HCT116 (cell line): ENCODE measurements at regions not wholly inside any gene's neighbourhood (a gene's known extent, or its start where the extent isn't known, plus 50 kb on each side); places are given as distances from the start of the nearest gene placed in this dataset.

ENCODE experiments used
- ATAC-seq: fragments of 200-7000 bp; cut with Tn5 transposase; 2 replicates; pipeline ENCODE4 v1.9.1; 2020; ENCODE audit warnings: mild to moderate bottlenecking, moderate library complexity
- BruUV-seq: library from RNA; stranded (reverse); fragments of 400-500 nt; replicated peaks from 2 replicates; lab custom pipeline; 2021; lab: Mats Ljungman, UMichigan
- CTCF ChIA-PET: fragments of 300-600 bp; sonication (Branson Sonifier 250); formaldehyde crosslinking; loops from one replicate; lab custom pipeline; 2021; ENCODE audit warnings: antibody characterized with exemption; lab: Charles Lee
- POLR2A ChIA-PET: fragments of 300-600, 350-600 bp; sonication (Branson Sonifier 250); formaldehyde crosslinking; loops from one replicate; lab custom pipeline; 2021; ENCODE audit warnings: antibody characterized with exemption; lab: Charles Lee
- RAD21 ChIA-PET, 2 experiments: fragments of 300-600 bp; sonication (Branson Sonifier 250); formaldehyde crosslinking; loops; one replicate each; lab custom pipeline; 2023; ENCODE audit warnings: low total read pairs in 2 of 2; ENCODE audit not compliant: uncharacterized antibody in 2 of 2, unreplicated experiment in 2 of 2, low non-redundant PET in 1 of 2; lab: Charles Lee
- DNase-seq: peaks from one replicate; pipeline ENCODE4 v3.0.0-alpha.2; 2010; ENCODE audit warnings: low read depth, low spot score
- H2AFZ ChIP-seq: fragments of 200-600 bp; shearing (Covaris generic), sonication (generic); 2 replicates; pipeline ENCODE4 v1.6.1; 2017; ENCODE audit warnings: low read depth, mixed run types, mixed read lengths, antibody characterized with exemption, low read length; ENCODE audit not compliant: poor library complexity, severe bottlenecking
- H3K27ac ChIP-seq: 2 replicates; pipeline ENCODE4 v1.5.1; 2012; ENCODE audit warnings: low read depth, low read length
- H3K27me3 ChIP-seq: fragments of 200-600 bp; sonication (generic); 2 replicates; pipeline ENCODE4 v1.6.1; 2016; ENCODE audit warnings: mixed run types, low read length, mixed read lengths; ENCODE audit not compliant: insufficient read depth
- H3K36me3 ChIP-seq, 2 experiments: fragments of 200-500 bp in 1 of 2; fragments of 200-600 bp in 1 of 2; sonication (Bioruptor generic) in 1 of 2; sonication (generic) in 1 of 2; 2 replicates each; pipeline versions ENCODE4 v1.5.1 to v1.6.1; 2014 to 2016; ENCODE audit warnings: low read length in 2 of 2, inconsistent platforms in 1 of 2, mixed read lengths in 1 of 2, mixed run types in 1 of 2; ENCODE audit not compliant: insufficient read depth in 2 of 2, control insufficient read depth in 1 of 2
- H3K4me1 ChIP-seq, 2 experiments: fragments of 200-600 bp in 1 of 2; sonication (generic) in 1 of 2; 2 replicates each; pipeline versions ENCODE4 v1.5.1 to v1.6.1; 2012 to 2017; ENCODE audit warnings: low read length in 2 of 2, inconsistent platforms in 1 of 2, mild to moderate bottlenecking in 1 of 2, mixed read lengths in 1 of 2, mixed run types in 1 of 2, moderate library complexity in 1 of 2; ENCODE audit not compliant: insufficient read depth in 2 of 2, control insufficient read depth in 1 of 2
- H3K4me2 ChIP-seq: fragments of 200-600 bp; sonication (generic); 2 replicates; pipeline ENCODE4 v1.6.1; 2017; ENCODE audit warnings: mixed run types, low read length, mixed read lengths
- H3K4me3 ChIP-seq, 2 experiments: fragments of 200-600 bp in 1 of 2; sonication (generic) in 1 of 2; replicated peaks in 1 of 2; 2 replicates each; pipeline ENCODE4 v1.5.1; 2011 to 2016; ENCODE audit warnings: low read length in 2 of 2, control low read depth in 1 of 2, low read depth in 1 of 2, mild to moderate bottlenecking in 1 of 2, mixed read lengths in 1 of 2, mixed run types in 1 of 2
- H3K79me2 ChIP-seq: fragments of 200-600 bp; sonication (generic); 2 replicates; pipeline ENCODE4 v1.6.1; 2017; ENCODE audit warnings: mild to moderate bottlenecking, mixed run types, low read length, moderate library complexity, mixed read lengths; ENCODE audit not compliant: insufficient read depth
- H3K9ac ChIP-seq: fragments of 200-600 bp; sonication (generic); 2 replicates; pipeline ENCODE4 v1.6.1; 2016; ENCODE audit warnings: low read length, mixed read lengths
- H3K9me2 ChIP-seq: fragments of 200-600 bp; sonication (generic), shearing (Covaris generic); 2 replicates; pipeline ENCODE4 v1.6.1; 2017; ENCODE audit warnings: mixed run types, mild to moderate bottlenecking, moderate library complexity; ENCODE audit not compliant: insufficient read depth
- H3K9me3 ChIP-seq, 2 experiments: fragments of 200-500 bp in 1 of 2; fragments of 200-600 bp in 1 of 2; sonication (Bioruptor generic) in 1 of 2; sonication (generic) in 1 of 2; 2 replicates each; pipeline ENCODE4 v1.6.1; 2014 to 2017; ENCODE audit warnings: low read length in 2 of 2, mixed read lengths in 2 of 2, inconsistent platforms in 1 of 2, low read depth in 1 of 2, mild to moderate bottlenecking in 1 of 2, mixed run types in 1 of 2, moderate library complexity in 1 of 2; ENCODE audit not compliant: control insufficient read depth in 1 of 2, insufficient read depth in 1 of 2
- H4K20me1 ChIP-seq: fragments of 200-600 bp; sonication (generic), shearing (Covaris generic); 2 replicates; pipeline ENCODE4 v1.6.1; 2017; ENCODE audit warnings: mixed run types, mild to moderate bottlenecking, moderate library complexity; ENCODE audit not compliant: insufficient read depth
- CBX3 ChIP-seq: IDR thresholded peaks from 2 replicates; pipeline ENCODE4 v1.6.1; 2012; ENCODE audit warnings: low read depth
- CTCF ChIP-seq, 3 experiments: fragments of 200-600 bp in 1 of 3; sonication (generic) in 1 of 3; IDR thresholded peaks in 2 of 3; conservative IDR thresholded peaks in 1 of 3; 2 replicates each; pipeline ENCODE4 v1.5.1; 2012 to 2017; ENCODE audit warnings: low read depth in 2 of 3, low read length in 2 of 3, antibody characterized with exemption in 1 of 3, borderline replicate concordance in 1 of 3, control low read depth in 1 of 3, mild to moderate bottlenecking in 1 of 3, mixed read lengths in 1 of 3, mixed run types in 1 of 3, moderate library complexity in 1 of 3; ENCODE audit not compliant: insufficient read depth in 1 of 3
- EGR1 ChIP-seq: IDR thresholded peaks from 2 replicates; pipeline ENCODE4 v1.6.1; 2012; ENCODE audit warnings: low read depth
- ELF1 ChIP-seq: IDR thresholded peaks from 2 replicates; pipeline ENCODE4 v1.6.1; 2012; ENCODE audit warnings: low read depth, borderline replicate concordance
- EZH2 ChIP-seq: fragments of 200-600 bp; sonication (generic); IDR thresholded peaks from 2 replicates; pipeline ENCODE4 v1.6.1; 2017; ENCODE audit warnings: antibody characterized with exemption, mixed run types
- JUND ChIP-seq: IDR thresholded peaks from 2 replicates; pipeline ENCODE4 v1.6.1; 2012
- POLR2A ChIP-seq: IDR thresholded peaks from 2 replicates; pipeline ENCODE4 v1.7.0; 2011; ENCODE audit warnings: borderline replicate concordance; ENCODE audit not compliant: insufficient read depth, insufficient read length; ENCODE audit errors: extremely low read depth
- POLR2AphosphoS5 ChIP-seq: IDR thresholded peaks from 2 replicates; pipeline ENCODE4 v1.6.1; 2011; ENCODE audit warnings: mild to moderate bottlenecking, low read depth, low read length, moderate library complexity
- RAD21 ChIP-seq: IDR thresholded peaks from 2 replicates; pipeline ENCODE4 v1.6.1; 2012; ENCODE audit warnings: low read depth, mild to moderate bottlenecking
- SRF ChIP-seq: IDR thresholded peaks from 2 replicates; pipeline ENCODE4 v1.6.1; 2012; ENCODE audit warnings: low read depth
- TCF7L2 ChIP-seq: IDR thresholded peaks from 2 replicates; pipeline ENCODE4 v1.7.0; 2011; ENCODE audit warnings: borderline replicate concordance, inconsistent platforms; ENCODE audit not compliant: insufficient read depth, insufficient read length; ENCODE audit errors: extremely low read depth
- ZBTB33 ChIP-seq: IDR thresholded peaks from 2 replicates; pipeline ENCODE4 v1.6.1; 2011; ENCODE audit warnings: mild to moderate bottlenecking, low read length, moderate library complexity; ENCODE audit not compliant: insufficient replicate concordance; ENCODE audit errors: extremely low read depth
- ZFX ChIP-seq: fragments of 450-650 bp; IDR thresholded peaks from 2 replicates; pipeline ENCODE4 v1.6.1; 2017
- ZNF274 ChIP-seq: fragments of 200-500 bp; sonication (Bioruptor generic); IDR thresholded peaks from 2 replicates; pipeline ENCODE4 v1.6.1; 2014; ENCODE audit warnings: mild to moderate bottlenecking, low read depth, low read length, inconsistent platforms
- intact Hi-C: fragments of 100-400 bp; cut with micrococcal nuclease; formaldehyde crosslinking; loops from 2 replicates; pipeline ENCODE4 v1.10.0; 2022
- TF ChIP-seq, protein P1 (sequence below): IDR thresholded peaks from 2 replicates; pipeline ENCODE4 v1.6.1; 2012

GRCh38 chr14:105745433-105746123 is 219.2 kb downstream of the TMEM121 start:
- Histone ChIP-seq H3K9ac (no peak overlapping the region), H2AFZ (no peak overlapping the region), H4K20me1 (no peaks in the 10 kb centered on the region), H3K27me3 (peaks cover 6% of the 10 kb centered on the region; the same call in 1 of the 2 replicates), H3K4me3 (no peak overlapping the region), H3K27ac (no peak overlapping the region), H3K4me1 (peaks cover 4 to 6% of the 10 kb centered on the region in 2 experiments; a peak in 3 of 4 replicates), H3K79me2 (no peaks in the 10 kb centered on the region), H3K9me2 (no peaks in the 10 kb centered on the region), H3K9me3 (no peaks in the 10 kb centered on the region), H3K36me3 (no peaks in the 10 kb centered on the region), H3K4me2 (no peak overlapping the region)
- RAD21 ChIA-PET = interaction anchor here in 1 of 2 experiments (0.7 kb wide), 1 partner anchor 186 kb away, joined by 3 read pairs; no protein-coding TSS in a partner anchor
- intact Hi-C loops = no loop called here
- TF ChIP-seq TCF7L2 (no peak), POLR2A (no peak), RAD21 (no peak), JUND (no peak), ZBTB33 (no peak), CBX3 (no peak), ELF1 (no peak), EGR1 (no peak), POLR2AphosphoS5 (no peak), SRF (no peak), ZFX (no peak), EZH2 (no peak), CTCF (IDR thresholded peaks at IDR 0.05 in 2 of 3, conservative IDR thresholded peaks at IDR 0.05 in 1 of 3; ENCODE audit: borderline replicate concordance in 1 of 3, insufficient read depth in 1 of 3, low read depth in 2 of 3, low read length in 2 of 3) (no peak), ZNF274 (no peak)
- TF ChIP-seq, protein P1, sequence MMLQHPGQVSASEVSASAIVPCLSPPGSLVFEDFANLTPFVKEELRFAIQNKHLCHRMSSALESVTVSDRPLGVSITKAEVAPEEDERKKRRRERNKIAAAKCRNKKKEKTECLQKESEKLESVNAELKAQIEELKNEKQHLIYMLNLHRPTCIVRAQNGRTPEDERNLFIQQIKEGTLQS = no peak
- POLR2A ChIA-PET = no interaction called here
- BruUV-seq = no TSS peak
- ATAC-seq (no peak), DNase-seq (no peak)
- CTCF ChIA-PET = no interaction called here
